Endothelial cell (in vitro differentiated cells): ENCODE measurements at regions not wholly inside any gene's neighbourhood (a gene's known extent, or its start where the extent isn't known, plus 50 kb on each side); places are given as distances from the start of the nearest gene placed in this dataset.

Experiments used
- DNase-seq: peaks from one replicate; pipeline ENCODE4 v3.0.0; 2021; ENCODE audit warnings: low spot score
- H3K27ac Mint-ChIP-seq: one replicate; pipeline ENCODE4 v1.8.0; 2021; ENCODE audit warnings: mixed read lengths, inconsistent platforms; ENCODE audit not compliant: unreplicated experiment
- H3K27me3 Mint-ChIP-seq: one replicate; pipeline ENCODE4 v1.8.0; 2021; ENCODE audit warnings: mild to moderate bottlenecking, moderate library complexity, mixed read lengths, inconsistent platforms; ENCODE audit not compliant: unreplicated experiment
- H3K36me3 Mint-ChIP-seq: one replicate; pipeline ENCODE4 v1.8.0; 2021; ENCODE audit warnings: mild to moderate bottlenecking, low read depth, mixed read lengths, inconsistent platforms; ENCODE audit not compliant: unreplicated experiment
- H3K4me1 Mint-ChIP-seq: one replicate; pipeline ENCODE4 v1.8.0; 2021; ENCODE audit warnings: mild to moderate bottlenecking, mixed read lengths, inconsistent platforms; ENCODE audit not compliant: unreplicated experiment
- H3K4me3 Mint-ChIP-seq: one replicate; pipeline ENCODE4 v1.8.0; 2021; ENCODE audit warnings: mild to moderate bottlenecking, mixed read lengths, inconsistent platforms; ENCODE audit not compliant: unreplicated experiment
- H3K9me3 Mint-ChIP-seq: one replicate; pipeline ENCODE4 v1.8.0; 2021; ENCODE audit warnings: mixed read lengths, inconsistent platforms; ENCODE audit not compliant: unreplicated experiment
- TF ChIP-seq, protein P1 (sequence below): fragments of 200-600 bp; sonication (generic); IDR thresholded peaks from one replicate; pipeline ENCODE4 v1.5.0; 2021; ENCODE audit warnings: antibody characterized with exemption; ENCODE audit not compliant: unreplicated experiment

- TF ChIP-seq, protein P1, sequence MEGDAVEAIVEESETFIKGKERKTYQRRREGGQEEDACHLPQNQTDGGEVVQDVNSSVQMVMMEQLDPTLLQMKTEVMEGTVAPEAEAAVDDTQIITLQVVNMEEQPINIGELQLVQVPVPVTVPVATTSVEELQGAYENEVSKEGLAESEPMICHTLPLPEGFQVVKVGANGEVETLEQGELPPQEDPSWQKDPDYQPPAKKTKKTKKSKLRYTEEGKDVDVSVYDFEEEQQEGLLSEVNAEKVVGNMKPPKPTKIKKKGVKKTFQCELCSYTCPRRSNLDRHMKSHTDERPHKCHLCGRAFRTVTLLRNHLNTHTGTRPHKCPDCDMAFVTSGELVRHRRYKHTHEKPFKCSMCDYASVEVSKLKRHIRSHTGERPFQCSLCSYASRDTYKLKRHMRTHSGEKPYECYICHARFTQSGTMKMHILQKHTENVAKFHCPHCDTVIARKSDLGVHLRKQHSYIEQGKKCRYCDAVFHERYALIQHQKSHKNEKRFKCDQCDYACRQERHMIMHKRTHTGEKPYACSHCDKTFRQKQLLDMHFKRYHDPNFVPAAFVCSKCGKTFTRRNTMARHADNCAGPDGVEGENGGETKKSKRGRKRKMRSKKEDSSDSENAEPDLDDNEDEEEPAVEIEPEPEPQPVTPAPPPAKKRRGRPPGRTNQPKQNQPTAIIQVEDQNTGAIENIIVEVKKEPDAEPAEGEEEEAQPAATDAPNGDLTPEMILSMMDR, result no peak
- Mint-ChIP-seq H3K9me3 (no peaks in the 10 kb centered on the region), H3K4me3 (no peak overlapping the region), H3K27me3 (peaks cover 2% of the 10 kb centered on the region), H3K4me1 (peaks cover 3% of the 10 kb centered on the region), H3K27ac (no peak overlapping the region), H3K36me3 (no peaks in the 10 kb centered on the region)
- no peak for DNase-seq
Measured at GRCh38 chr3:109943181-109943580, 605.8 kb upstream of the DPPA4 start.

GRCh38 chr3:109944836-109945235 is 607.5 kb upstream of the DPPA4 start:
- Mint-ChIP-seq H3K9me3 (no peaks in the 10 kb centered on the region), H3K4me1 (peaks cover 3% of the 10 kb centered on the region), H3K27me3 (peaks cover 2% of the 10 kb centered on the region), H3K4me3 (no peak overlapping the region), H3K36me3 (no peaks in the 10 kb centered on the region), H3K27ac (no peak overlapping the region)
- no peak for DNase-seq
- TF ChIP-seq, protein P1, result no peak

- Mint-ChIP-seq H3K36me3 (no peaks in the 10 kb centered on the region), H3K4me3 (no peak overlapping the region), H3K4me1 (no peaks in the 10 kb centered on the region), H3K27ac (no peak overlapping the region), H3K9me3 (no peaks in the 10 kb centered on the region), H3K27me3 (no peaks in the 10 kb centered on the region)
- TF ChIP-seq, protein P1, result no peak
- DNase-seq, result no peak
Measured at GRCh38 chr3:109952924-109953323, 615.6 kb upstream of the DPPA4 start.

DNA sequence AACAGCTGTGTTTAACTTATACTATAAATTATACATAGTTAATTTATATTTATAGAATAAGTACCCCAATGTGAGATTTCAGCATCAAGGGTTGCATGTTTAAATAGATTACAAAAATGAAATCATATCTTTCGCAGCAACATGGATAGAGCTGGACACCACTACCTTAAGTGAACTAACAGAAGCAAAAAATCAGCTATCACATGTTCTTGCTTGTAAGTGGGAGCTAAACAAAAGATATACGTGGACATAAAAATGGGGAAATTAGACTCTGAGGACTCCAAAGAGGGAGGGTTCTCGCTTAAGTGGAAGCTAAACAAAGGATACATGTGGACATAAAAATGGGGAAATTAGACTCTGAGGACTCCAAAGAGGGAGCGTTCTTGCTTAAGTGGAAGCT is 626.5 kb upstream of the DPPA4 start:
- H3K4me3 Mint-ChIP-seq, result no peak overlapping the region
- TF ChIP-seq, protein P1, result no peak
- no peaks in the 10 kb centered on the region for H3K27me3 Mint-ChIP-seq
- no peak overlapping the region for H3K27ac Mint-ChIP-seq
- H3K36me3 Mint-ChIP-seq, result no peaks in the 10 kb centered on the region
- H3K4me1 Mint-ChIP-seq, result no peaks in the 10 kb centered on the region
- no peaks in the 10 kb centered on the region for H3K9me3 Mint-ChIP-seq
- no peak for DNase-seq

DNA sequence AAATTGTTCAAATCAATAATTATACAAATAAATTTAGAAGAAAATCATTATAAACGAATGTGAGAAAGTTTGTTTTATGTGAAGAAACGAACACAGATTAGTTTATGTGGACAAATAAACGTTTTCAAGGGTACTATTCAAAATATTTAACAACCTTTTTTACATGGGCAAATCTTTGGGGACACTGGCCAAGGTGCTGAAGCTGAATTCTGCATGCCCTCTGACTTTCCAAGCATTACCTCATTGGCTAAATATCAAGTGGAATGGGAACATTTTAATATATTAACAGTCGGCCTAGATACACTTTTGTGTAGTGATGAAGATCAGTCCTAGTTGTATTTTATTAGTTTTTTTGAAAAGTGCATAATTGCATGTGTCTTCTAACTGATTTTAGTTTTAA is 636.4 kb upstream of the DPPA4 start:
- H3K27me3 Mint-ChIP-seq, result no peaks in the 10 kb centered on the region

More for the DNA sequence above, 636.4 kb upstream of the DPPA4 start:
- DNase-seq, result no peak
- Mint-ChIP-seq H3K36me3 (no peaks in the 10 kb centered on the region), H3K9me3 (no peaks in the 10 kb centered on the region), H3K27ac (no peak overlapping the region), H3K4me1 (no peaks in the 10 kb centered on the region), H3K4me3 (no peak overlapping the region)
- TF ChIP-seq, protein P1, result no peak
